Fibroblast of mammary gland (primary cell): ENCODE measurements at regions not wholly inside any gene's neighbourhood (a gene's known extent, or its start where the extent isn't known, plus 50 kb on each side); places are given as distances from the start of the nearest gene placed in this dataset.

Source experiments
- DNase-seq: peaks from one replicate; pipeline ENCODE4 v3.0.0-alpha.2; 2010; ENCODE audit warnings: low read depth
- H3K4me3 ChIP-seq: 2 replicates; pipeline ENCODE4 v1.5.1; 2011; ENCODE audit warnings: low read depth, mild to moderate bottlenecking, low read length, moderate library complexity; ENCODE audit not compliant: control insufficient read depth
- CTCF ChIP-seq: conservative IDR thresholded peaks from 2 replicates; pipeline ENCODE4 v1.5.1; 2011; ENCODE audit warnings: low read depth, low read length, inconsistent platforms; ENCODE audit not compliant: control insufficient read depth, insufficient read depth

GRCh38 chr14:40855343-40855742, 751.3 kb upstream of the LRFN5 start:
- TF ChIP-seq CTCF: no peak
- no peak for DNase-seq
- H3K4me3 ChIP-seq: no peak overlapping the region

- H3K4me3 ChIP-seq: no peak overlapping the region
- no peak for DNase-seq
- TF ChIP-seq CTCF: no peak
These were observed 756.5 kb upstream of the LRFN5 start for GRCh38 chr14:40850191-40850590.

- no peak overlapping the region for H3K4me3 ChIP-seq
- no peak for TF ChIP-seq CTCF
- peak; percentile 1 for DNase-seq
These were observed 759.2 kb upstream of the LRFN5 start for GRCh38 chr14:40847480-40847879.

GRCh38 chr14:40842816-40843215, 763.9 kb upstream of the LRFN5 start:
- no peak for DNase-seq
- no peak for TF ChIP-seq CTCF
- H3K4me3 ChIP-seq: no peak overlapping the region

GRCh38 chr14:40841886-40842285, 764.8 kb upstream of the LRFN5 start:
- TF ChIP-seq CTCF: no peak
- no peak for DNase-seq
- no peak overlapping the region for H3K4me3 ChIP-seq

- no peak for TF ChIP-seq CTCF
- no peak overlapping the region for H3K4me3 ChIP-seq
These were observed 768.1 kb upstream of the LRFN5 start for GRCh38 chr14:40838601-40839000.

GRCh38 chr14:40806471-40806870, 800.2 kb upstream of the LRFN5 start:
- no peak for DNase-seq
- H3K4me3 ChIP-seq: no peak overlapping the region
- no peak for TF ChIP-seq CTCF

More at GRCh38 chr14:40838601-40839000, 768.1 kb upstream of the LRFN5 start:
- DNase-seq: no peak
